IMR-90 (cell line): ENCODE measurements at regions not wholly inside any gene's neighbourhood (a gene's known extent, or its start where the extent isn't known, plus 50 kb on each side); places are given as distances from the start of the nearest gene placed in this dataset.
A peak's percentile ranks its signal among the peaks of the same experiment; 100 is the strongest.

Source experiments
- CHD1 ChIP-seq: IDR thresholded peaks from 2 replicates; pipeline ENCODE4 v1.6.1; 2012; ENCODE audit warnings: low read depth, low read length, improper control_type of control experiment
- FOS ChIP-seq: fragments of 150-350 bp; IDR thresholded peaks from 2 replicates; pipeline ENCODE4 v1.6.1; 2016; ENCODE audit warnings: low read depth, low read length
- MAFK ChIP-seq: IDR thresholded peaks from 2 replicates; pipeline ENCODE4 v1.6.1; 2012; ENCODE audit warnings: low read depth, low read length, improper control_type of control experiment
- MAZ ChIP-seq: IDR thresholded peaks from 2 replicates; pipeline ENCODE4 v1.6.1; 2012; ENCODE audit warnings: low read depth, mild to moderate bottlenecking, low read length, improper control_type of control experiment, moderate library complexity, borderline replicate concordance
- MXI1 ChIP-seq: IDR thresholded peaks from 2 replicates; pipeline ENCODE4 v1.6.1; 2012; ENCODE audit warnings: low read depth, mild to moderate bottlenecking, low read length, moderate library complexity, borderline replicate concordance
- RAD21 ChIP-seq: IDR thresholded peaks from 2 replicates; pipeline ENCODE4 v1.6.1; 2012; ENCODE audit warnings: low read length, improper control_type of control experiment
- RFX5 ChIP-seq: IDR thresholded peaks from 2 replicates; pipeline ENCODE4 v1.8.0; 2012; ENCODE audit warnings: low read depth, mild to moderate bottlenecking, low read length, moderate library complexity
- TF ChIP-seq, protein P1 (sequence below): fragments of 150-350 bp; IDR thresholded peaks from 2 replicates; pipeline ENCODE4 v1.6.1; 2016; ENCODE audit warnings: low read depth, mild to moderate bottlenecking, low read length, moderate library complexity, borderline replicate concordance

GRCh38 chr4:177250056-177250696, 59.5 kb upstream of the NEIL3 start (continued):
- TF ChIP-seq, protein P1, sequence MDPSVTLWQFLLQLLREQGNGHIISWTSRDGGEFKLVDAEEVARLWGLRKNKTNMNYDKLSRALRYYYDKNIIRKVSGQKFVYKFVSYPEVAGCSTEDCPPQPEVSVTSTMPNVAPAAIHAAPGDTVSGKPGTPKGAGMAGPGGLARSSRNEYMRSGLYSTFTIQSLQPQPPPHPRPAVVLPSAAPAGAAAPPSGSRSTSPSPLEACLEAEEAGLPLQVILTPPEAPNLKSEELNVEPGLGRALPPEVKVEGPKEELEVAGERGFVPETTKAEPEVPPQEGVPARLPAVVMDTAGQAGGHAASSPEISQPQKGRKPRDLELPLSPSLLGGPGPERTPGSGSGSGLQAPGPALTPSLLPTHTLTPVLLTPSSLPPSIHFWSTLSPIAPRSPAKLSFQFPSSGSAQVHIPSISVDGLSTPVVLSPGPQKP: no peak
- TF ChIP-seq RAD21: peak; percentile 98
- no peak for TF ChIP-seq MXI1
- no peak for TF ChIP-seq MAFK
- no peak for TF ChIP-seq MAZ
- no peak for TF ChIP-seq RFX5
- no peak for TF ChIP-seq CHD1
- no peak for TF ChIP-seq FOS
